Pons (tissue), 1 donor: ENCODE measurements at regions not wholly inside any gene's neighbourhood (a gene's known extent, or its start where the extent isn't known, plus 50 kb on each side); places are given as distances from the start of the nearest gene placed in this dataset.
"Not testable (repeated sequence)": the region's sequence is repeated elsewhere in the genome, so short reads cannot be mapped to it uniquely, and the experiment has no call there.

ENCODE experiments used
- DNase-seq: peaks from one replicate; pipeline ENCODE4 v3.0.0-alpha.2; 2016; ENCODE audit warnings: low spot score

- no peak for DNase-seq
Measured at GRCh38 chr5:96483878-96484277, 50.8 kb upstream of the PCSK1 start.

GRCh38 chr5:96487859-96488258, 54.8 kb upstream of the PCSK1 start:
- no peak for DNase-seq

- no peak for DNase-seq
Measured at GRCh38 chr5:96489532-96489931, 56.5 kb upstream of the PCSK1 start.

GRCh38 chr5:96492459-96493047, 59.5 kb upstream of the PCSK1 start:
- no peak for DNase-seq

GRCh38 chr5:96493219-96493790, 60.3 kb upstream of the PCSK1 start:
- no peak for DNase-seq

- DNase-seq, result not testable (repeated sequence)
Measured at GRCh38 chr5:96495412-96495811, 62.4 kb upstream of the PCSK1 start.

GRCh38 chr5:96497027-96497426, 64.0 kb upstream of the PCSK1 start:
- DNase-seq, result not testable (repeated sequence)

GRCh38 chr5:96499753-96500345, 66.8 kb upstream of the PCSK1 start:
- DNase-seq, result no peak

- DNase-seq, result no peak
Measured at GRCh38 chr5:96501991-96502646, 69.1 kb upstream of the PCSK1 start.

GRCh38 chr5:96503501-96504236, 70.6 kb upstream of the PCSK1 start:
- DNase-seq, result no peak

GRCh38 chr5:96506376-96506775, 73.3 kb upstream of the PCSK1 start:
- no peak for DNase-seq

- DNase-seq, result no peak
Measured at GRCh38 chr5:96506866-96507527, 73.9 kb upstream of the PCSK1 start.

GRCh38 chr5:96509316-96509715, 76.3 kb upstream of the PCSK1 start:
- no peak for DNase-seq

GRCh38 chr5:96509721-96510350, 76.8 kb upstream of the PCSK1 start:
- no peak for DNase-seq

GRCh38 chr5:96516631-96517071, 83.6 kb upstream of the PCSK1 start:
- DNase-seq, result no peak

- no peak for DNase-seq
Measured at GRCh38 chr5:96517295-96517694, 84.2 kb upstream of the PCSK1 start.

- no peak for DNase-seq
Measured at GRCh38 chr5:96520345-96520744, 87.3 kb upstream of the PCSK1 start.

GRCh38 chr5:96522635-96523355, 89.7 kb upstream of the PCSK1 start:
- no peak for DNase-seq

- no peak for DNase-seq
Measured at GRCh38 chr5:96527768-96528661, 95.0 kb upstream of the PCSK1 start.
